GM10248 (cell line): ENCODE measurements at regions not wholly inside any gene's neighbourhood (a gene's known extent, or its start where the extent isn't known, plus 50 kb on each side); places are given as distances from the start of the nearest gene placed in this dataset.

Experiments
- CTCF ChIA-PET: fragments of 300-600 bp; sonication (Branson Sonifier 250); formaldehyde crosslinking; extraction: SDS; loops from one replicate; lab custom pipeline; 2021; ENCODE audit warnings: antibody characterized with exemption; lab: Yijun Ruan, JAX
- POLR2A ChIA-PET: fragments of 350-650 bp; sonication (Branson Sonifier 250); formaldehyde crosslinking; extraction: SDS; loops from one replicate; lab custom pipeline; 2020; ENCODE audit warnings: antibody characterized with exemption; lab: Yijun Ruan, JAX
- DNase-seq: peaks from one replicate; pipeline ENCODE4 v3.0.0; 2012; ENCODE audit errors: extremely low spot score
- CTCF ChIP-seq: IDR thresholded peaks from 2 replicates; pipeline ENCODE4 v1.5.1; 2012; ENCODE audit warnings: mild to moderate bottlenecking, low read depth; ENCODE audit errors: extremely low read depth, missing control alignments, control extremely low read depth

DNA sequence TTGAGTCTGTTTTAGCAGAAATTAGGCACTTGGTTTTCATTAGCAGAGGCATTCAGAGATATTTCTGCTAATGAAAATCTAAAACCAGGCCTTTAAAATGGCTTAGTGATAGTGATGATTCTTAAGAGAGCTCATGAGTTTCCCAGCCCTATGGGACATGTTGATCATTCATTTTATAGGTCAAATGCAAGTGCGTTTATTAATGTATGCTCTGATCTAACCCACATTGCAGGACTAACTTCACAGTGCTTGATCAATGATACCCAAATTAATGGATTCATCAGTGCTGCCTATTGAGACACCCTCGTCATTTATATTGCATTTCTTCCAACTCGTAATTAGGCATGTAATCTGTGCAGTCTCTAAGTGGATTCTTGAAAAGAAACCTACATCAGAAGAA lies 54.7 kb upstream of the ETAA1 start:
- no peak for TF ChIP-seq CTCF
- ChIA-PET CTCF (no interaction called here), POLR2A (no interaction called here)

GRCh38 chr2:67346718-67347407 lies 50.3 kb upstream of the ETAA1 start:
- ChIA-PET POLR2A (no interaction called here), CTCF (interaction anchor here (1.3 kb wide), 1 partner anchor 131 kb away, joined by 3 read pairs; no protein-coding TSS in a partner anchor)
- TF ChIP-seq CTCF = no peak
- DNase-seq = no peak

More for the DNA sequence above, 54.7 kb upstream of the ETAA1 start:
- no peak for DNase-seq
